WTC11 (cell line): ENCODE measurements at regions not wholly inside any gene's neighbourhood (a gene's known extent, or its start where the extent isn't known, plus 50 kb on each side); places are given as distances from the start of the nearest gene placed in this dataset.
"Not testable (repeated sequence)": the region's sequence is repeated elsewhere in the genome, so short reads cannot be mapped to it uniquely, and the experiment has no call there.

Experiments
- ATAC-seq: fragments of 200-7000 bp; cut with Tn5 transposase; 2 replicates; pipeline ENCODE4 v1.10.0; 2021; ENCODE audit warnings: mild to moderate bottlenecking, moderate library complexity
- CTCF ChIA-PET: fragments of 300-600 bp; sonication (Branson Sonifier 250); formaldehyde crosslinking; loops from one replicate; lab custom pipeline; 2021; ENCODE audit warnings: antibody characterized with exemption; lab: Charles Lee
- POLR2A ChIA-PET: fragments of 350-600 bp; sonication (Branson Sonifier 250); formaldehyde crosslinking; loops from one replicate; lab custom pipeline; 2021; ENCODE audit warnings: antibody characterized with exemption; lab: Charles Lee
- DNase-seq: peaks from one replicate; pipeline ENCODE4 v3.0.0; 2021; ENCODE audit warnings: low spot score
- H3K27ac Mint-ChIP-seq: 2 replicates; pipeline ENCODE4 v1.8.0; 2021; ENCODE audit warnings: mixed read lengths
- H3K27me3 Mint-ChIP-seq: 2 replicates; pipeline ENCODE4 v1.8.0; 2021; ENCODE audit warnings: low read depth, mild to moderate bottlenecking, moderate library complexity, mixed read lengths
- H3K36me3 Mint-ChIP-seq: 2 replicates; pipeline ENCODE4 v1.8.0; 2021; ENCODE audit warnings: mixed read lengths
- H3K4me1 Mint-ChIP-seq: 2 replicates; pipeline ENCODE4 v1.8.0; 2022; ENCODE audit warnings: mixed read lengths
- H3K4me3 Mint-ChIP-seq: 2 replicates; pipeline ENCODE4 v1.8.0; 2021; ENCODE audit warnings: mild to moderate bottlenecking, moderate library complexity, mixed read lengths
- H3K9me3 Mint-ChIP-seq: 2 replicates; pipeline ENCODE4 v1.8.0; 2021; ENCODE audit warnings: mixed read lengths
- CBFB ChIP-seq: sonication (generic); formaldehyde crosslinking; IDR thresholded peaks from 2 replicates; pipeline ENCODE4 v1.8.1; 2022; ENCODE audit warnings: mild to moderate bottlenecking, low read depth, missing genetic modification reagents
- ESRRA ChIP-seq: sonication (generic); formaldehyde crosslinking; IDR thresholded peaks from 2 replicates; pipeline ENCODE4 v1.8.1; 2022; ENCODE audit warnings: mild to moderate bottlenecking, missing genetic modification reagents, borderline replicate concordance
- FOXK1 ChIP-seq: sonication (generic); formaldehyde crosslinking; IDR thresholded peaks from 2 replicates; pipeline ENCODE4 v1.8.0; 2022; ENCODE audit warnings: mild to moderate bottlenecking, moderate library complexity, missing genetic modification reagents
- GABPB1 ChIP-seq: sonication (generic); formaldehyde crosslinking; IDR thresholded peaks from 2 replicates; pipeline ENCODE4 v1.8.1; 2023; ENCODE audit warnings: mild to moderate bottlenecking, missing genetic modification reagents
- GTF2I ChIP-seq: fragments of 250-450 bp; sonication (Bioruptor Pico); conservative IDR thresholded peaks from 2 replicates; pipeline ENCODE4 v1.4.0; 2021; ENCODE audit warnings: mild to moderate bottlenecking
- MYBL2 ChIP-seq: sonication (generic); formaldehyde crosslinking; IDR thresholded peaks from 2 replicates; pipeline ENCODE4 v1.8.1; 2023; ENCODE audit warnings: mild to moderate bottlenecking, moderate library complexity, missing genetic modification reagents
- NFATC4 ChIP-seq: fragments of 250-450 bp; sonication (Bioruptor Pico); IDR thresholded peaks from 2 replicates; pipeline ENCODE4 v1.9.0; 2021; ENCODE audit warnings: mild to moderate bottlenecking
- NFE2L1 ChIP-seq: sonication (generic); formaldehyde crosslinking; IDR thresholded peaks from 2 replicates; pipeline ENCODE4 v1.8.1; 2023; ENCODE audit warnings: missing genetic modification reagents
- OVOL2 ChIP-seq: fragments of 250-450 bp; sonication (Bioruptor Pico); IDR thresholded peaks from 2 replicates; pipeline ENCODE4 v1.9.0; 2021; ENCODE audit warnings: mild to moderate bottlenecking, borderline replicate concordance
- SP1 ChIP-seq: sonication (generic); formaldehyde crosslinking; conservative IDR thresholded peaks from 2 replicates; pipeline ENCODE4 v1.8.1; 2022; ENCODE audit warnings: missing genetic modification reagents
- TCF7 ChIP-seq: sonication (generic); formaldehyde crosslinking; IDR thresholded peaks from 2 replicates; pipeline ENCODE4 v1.8.0; 2022; ENCODE audit warnings: mild to moderate bottlenecking, low read depth, missing genetic modification reagents, moderate library complexity
- TP53 ChIP-seq: sonication (generic); formaldehyde crosslinking; IDR thresholded peaks from 2 replicates; pipeline ENCODE4 v1.8.1; 2023; ENCODE audit warnings: mild to moderate bottlenecking, missing genetic modification reagents
- ZNF121 ChIP-seq: sonication (generic); formaldehyde crosslinking; IDR thresholded peaks from 2 replicates; pipeline ENCODE4 v1.8.0; 2023; ENCODE audit warnings: missing genetic modification reagents
- ZNF263 ChIP-seq: sonication (generic); formaldehyde crosslinking; IDR thresholded peaks from 2 replicates; pipeline ENCODE4 v1.8.1; 2022; ENCODE audit warnings: low read depth, mild to moderate bottlenecking, moderate library complexity, missing genetic modification reagents
- TF ChIP-seq, protein P1 (sequence below): fragments of 250-450 bp; sonication (Bioruptor Pico); IDR thresholded peaks from 2 replicates; pipeline ENCODE4 v1.8.0; 2021; ENCODE audit warnings: mild to moderate bottlenecking
- TF ChIP-seq, protein P2 (sequence below): sonication (generic); formaldehyde crosslinking; IDR thresholded peaks from 2 replicates; pipeline ENCODE4 v1.8.1; 2022; ENCODE audit warnings: mild to moderate bottlenecking, missing genetic modification reagents, moderate library complexity, borderline replicate concordance
- TF ChIP-seq, protein P3 (sequence below): sonication (generic); formaldehyde crosslinking; IDR thresholded peaks from 2 replicates; pipeline ENCODE4 v1.8.1; 2023; ENCODE audit warnings: mild to moderate bottlenecking, missing genetic modification reagents, moderate library complexity
- TF ChIP-seq, protein P4 (sequence below): sonication (generic); formaldehyde crosslinking; IDR thresholded peaks from 2 replicates; pipeline ENCODE4 v1.8.1; 2023; ENCODE audit warnings: mild to moderate bottlenecking, missing genetic modification reagents
- TF ChIP-seq, protein P5 (sequence below): fragments of 200-600 bp; IDR thresholded peaks from 2 replicates; pipeline ENCODE4 v1.8.0; 2022; ENCODE audit warnings: antibody characterized with exemption
- TF ChIP-seq, protein P6 (sequence below): sonication (generic); formaldehyde crosslinking; IDR thresholded peaks from 2 replicates; pipeline ENCODE4 v1.8.1; 2022; ENCODE audit warnings: missing genetic modification reagents, borderline replicate concordance

DNA sequence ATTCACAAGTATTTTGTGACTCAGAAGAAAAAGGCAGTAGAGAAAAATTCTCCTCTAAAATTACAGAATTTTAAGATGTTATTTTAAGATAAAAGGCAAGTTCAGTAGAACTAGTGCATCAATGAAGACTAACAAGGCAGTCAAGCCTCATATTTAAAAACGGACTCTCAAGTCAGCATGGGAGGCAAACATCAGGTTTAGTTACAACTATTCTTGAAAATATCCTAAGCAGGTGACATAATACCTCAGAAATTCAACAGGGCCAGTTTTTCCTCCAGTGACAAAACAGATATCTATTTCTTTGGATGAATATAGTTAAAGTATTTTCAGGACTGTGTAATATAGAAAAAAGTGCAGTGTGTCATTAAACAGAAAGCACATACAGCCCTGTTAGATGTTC, 194.0 kb upstream of the NMUR2 start:
- POLR2A ChIA-PET: no interaction called here
- ATAC-seq: no peak
- Mint-ChIP-seq H3K27me3 (peaks cover 36% of the 10 kb centered on the region), H3K27ac (no peak overlapping the region), H3K9me3 (no peaks in the 10 kb centered on the region), H3K4me1 (no peaks in the 10 kb centered on the region), H3K4me3 (no peak overlapping the region), H3K36me3 (no peaks in the 10 kb centered on the region)
- DNase-seq: no peak
- TF ChIP-seq, protein P1, sequence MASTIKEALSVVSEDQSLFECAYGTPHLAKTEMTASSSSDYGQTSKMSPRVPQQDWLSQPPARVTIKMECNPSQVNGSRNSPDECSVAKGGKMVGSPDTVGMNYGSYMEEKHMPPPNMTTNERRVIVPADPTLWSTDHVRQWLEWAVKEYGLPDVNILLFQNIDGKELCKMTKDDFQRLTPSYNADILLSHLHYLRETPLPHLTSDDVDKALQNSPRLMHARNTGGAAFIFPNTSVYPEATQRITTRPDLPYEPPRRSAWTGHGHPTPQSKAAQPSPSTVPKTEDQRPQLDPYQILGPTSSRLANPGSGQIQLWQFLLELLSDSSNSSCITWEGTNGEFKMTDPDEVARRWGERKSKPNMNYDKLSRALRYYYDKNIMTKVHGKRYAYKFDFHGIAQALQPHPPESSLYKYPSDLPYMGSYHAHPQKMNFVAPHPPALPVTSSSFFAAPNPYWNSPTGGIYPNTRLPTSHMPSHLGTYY (CRISPR knock-in tag): no peak
- no peak for TF ChIP-seq MYBL2 (CRISPR knock-in tag)
- TF ChIP-seq ZNF121: no peak
- TF ChIP-seq, protein P2, sequence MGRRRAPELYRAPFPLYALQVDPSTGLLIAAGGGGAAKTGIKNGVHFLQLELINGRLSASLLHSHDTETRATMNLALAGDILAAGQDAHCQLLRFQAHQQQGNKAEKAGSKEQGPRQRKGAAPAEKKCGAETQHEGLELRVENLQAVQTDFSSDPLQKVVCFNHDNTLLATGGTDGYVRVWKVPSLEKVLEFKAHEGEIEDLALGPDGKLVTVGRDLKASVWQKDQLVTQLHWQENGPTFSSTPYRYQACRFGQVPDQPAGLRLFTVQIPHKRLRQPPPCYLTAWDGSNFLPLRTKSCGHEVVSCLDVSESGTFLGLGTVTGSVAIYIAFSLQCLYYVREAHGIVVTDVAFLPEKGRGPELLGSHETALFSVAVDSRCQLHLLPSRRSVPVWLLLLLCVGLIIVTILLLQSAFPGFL (CRISPR knock-in tag): no peak
- TF ChIP-seq NFATC4 (CRISPR knock-in tag): no peak
- no peak for TF ChIP-seq TP53
- TF ChIP-seq NFE2L1 (CRISPR knock-in tag): no peak
- no peak for TF ChIP-seq ESRRA (CRISPR knock-in tag)
- no peak for TF ChIP-seq GABPB1 (CRISPR knock-in tag)
- no peak for TF ChIP-seq GTF2I (CRISPR knock-in tag)
- CTCF ChIA-PET: no interaction called here

DNA sequence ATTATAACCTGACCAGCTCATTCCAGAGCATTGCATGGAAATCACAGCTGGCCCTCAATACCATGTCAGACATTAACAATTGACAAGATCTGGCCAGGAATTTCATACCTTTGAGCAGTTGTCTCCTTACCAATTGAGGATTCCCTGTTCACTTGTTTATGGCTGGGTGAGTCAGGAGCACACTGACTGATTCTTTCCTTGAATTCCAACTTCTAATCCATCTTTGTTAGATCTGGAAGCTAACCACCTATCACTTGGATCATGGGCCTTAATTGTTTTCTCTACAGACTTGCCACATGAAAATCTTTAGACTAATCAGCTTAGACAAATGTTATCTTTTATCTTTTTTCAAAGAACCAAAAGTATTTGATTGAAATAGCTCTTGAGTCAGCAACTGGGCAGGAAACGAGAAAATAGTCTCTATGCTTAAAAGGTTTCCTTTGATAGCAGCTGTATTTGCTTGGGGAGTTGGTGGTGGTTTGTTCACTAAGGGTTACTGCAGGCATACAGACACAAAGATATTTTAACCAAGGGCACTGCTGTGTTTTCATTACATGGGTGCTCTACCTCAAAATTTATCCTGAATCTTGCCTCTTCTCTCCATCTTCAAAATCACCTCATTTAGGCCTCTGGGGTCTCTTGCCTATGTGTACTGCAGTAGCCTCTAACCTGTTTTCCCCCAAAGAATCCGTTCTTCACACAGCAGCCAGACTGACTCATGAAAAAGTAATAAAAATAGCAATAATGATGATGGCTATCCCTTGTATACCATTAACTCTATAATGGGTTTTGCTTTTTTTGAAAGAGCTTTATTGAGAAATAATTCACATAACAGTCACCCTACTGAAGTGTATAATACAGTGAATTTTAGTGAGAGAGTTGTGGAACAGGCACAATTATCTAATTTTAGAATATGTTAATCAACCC, 197.0 kb upstream of the NMUR2 start:
- Mint-ChIP-seq H3K4me1 (peaks cover 5% of the 10 kb centered on the region), H3K27ac (no peak overlapping the region), H3K27me3 (peaks cover 23% of the 10 kb centered on the region), H3K4me3 (no peak overlapping the region), H3K9me3 (no peaks in the 10 kb centered on the region), H3K36me3 (no peaks in the 10 kb centered on the region)
- ATAC-seq (no peak), DNase-seq (no peak)
- TF ChIP-seq, protein P3, sequence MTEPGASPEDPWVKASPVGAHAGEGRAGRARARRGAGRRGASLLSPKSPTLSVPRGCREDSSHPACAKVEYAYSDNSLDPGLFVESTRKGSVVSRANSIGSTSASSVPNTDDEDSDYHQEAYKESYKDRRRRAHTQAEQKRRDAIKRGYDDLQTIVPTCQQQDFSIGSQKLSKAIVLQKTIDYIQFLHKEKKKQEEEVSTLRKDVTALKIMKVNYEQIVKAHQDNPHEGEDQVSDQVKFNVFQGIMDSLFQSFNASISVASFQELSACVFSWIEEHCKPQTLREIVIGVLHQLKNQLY: no peak
- ChIA-PET POLR2A (no interaction called here), CTCF (no interaction called here)

DNA sequence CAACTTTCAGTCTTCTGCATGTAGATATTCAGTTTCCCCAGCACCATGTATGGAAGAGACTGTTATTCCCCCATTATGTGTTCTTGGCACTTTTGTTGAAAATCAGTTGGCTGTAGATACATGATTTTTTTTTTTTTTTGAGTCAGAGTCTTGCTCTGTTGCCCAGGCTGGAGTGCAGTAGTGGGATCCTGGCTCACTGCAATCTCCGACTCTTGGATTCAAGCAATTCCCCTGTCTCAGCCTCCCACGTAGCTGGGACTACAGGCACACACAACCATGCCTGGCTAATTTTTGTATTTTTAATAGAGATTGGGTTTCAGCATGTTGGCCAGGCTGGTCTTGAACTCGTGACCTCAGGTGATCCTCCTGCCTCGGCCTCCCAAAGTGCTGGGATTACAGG, 201.0 kb upstream of the NMUR2 start:
- H3K4me3 Mint-ChIP-seq, H3K9me3 Mint-ChIP-seq, H3K36me3 Mint-ChIP-seq, H3K27ac Mint-ChIP-seq, H3K27me3 Mint-ChIP-seq, DNase-seq, POLR2A ChIA-PET, CTCF ChIA-PET, ATAC-seq: not testable (repeated sequence)
- peaks cover 13% of the 10 kb centered on the region for H3K4me1 Mint-ChIP-seq

DNA sequence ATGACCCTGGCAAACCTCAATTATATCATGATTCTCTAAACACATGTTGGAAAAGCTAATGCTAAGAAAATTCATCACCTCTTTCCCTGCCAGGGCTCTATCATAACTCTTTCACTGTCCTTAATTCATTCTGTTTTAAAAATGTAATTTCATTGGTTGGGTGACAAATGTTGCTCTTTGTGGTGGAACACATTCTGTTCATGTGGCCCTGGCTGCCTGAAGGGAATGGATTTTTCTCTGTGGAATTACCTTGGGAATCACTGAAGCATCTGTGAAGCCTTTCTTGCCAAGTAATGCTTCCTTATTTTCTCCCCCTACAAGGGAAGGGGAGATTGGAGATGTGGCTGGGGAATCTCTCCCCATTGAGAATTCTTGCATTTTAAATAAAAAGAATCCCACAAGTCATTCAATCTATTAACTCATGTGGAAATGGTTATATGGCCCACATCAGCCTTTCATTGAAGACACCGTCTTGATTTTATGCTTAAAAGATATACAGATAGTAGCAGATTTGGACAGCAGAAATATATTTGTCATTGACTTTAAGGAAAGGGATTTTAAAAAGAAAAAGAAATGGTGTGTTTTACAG, 201.8 kb upstream of the NMUR2 start:
- ATAC-seq: no peak
- Mint-ChIP-seq H3K27me3 (no peaks in the 10 kb centered on the region; the same call in 1 of the 2 replicates), H3K27ac (no peak overlapping the region), H3K9me3 (no peaks in the 10 kb centered on the region), H3K4me3 (no peak overlapping the region), H3K36me3 (no peaks in the 10 kb centered on the region), H3K4me1 (peaks cover 13% of the 10 kb centered on the region)
- ChIA-PET CTCF (no interaction called here), POLR2A (no interaction called here)
- DNase-seq: no peak
- TF ChIP-seq, protein P4, sequence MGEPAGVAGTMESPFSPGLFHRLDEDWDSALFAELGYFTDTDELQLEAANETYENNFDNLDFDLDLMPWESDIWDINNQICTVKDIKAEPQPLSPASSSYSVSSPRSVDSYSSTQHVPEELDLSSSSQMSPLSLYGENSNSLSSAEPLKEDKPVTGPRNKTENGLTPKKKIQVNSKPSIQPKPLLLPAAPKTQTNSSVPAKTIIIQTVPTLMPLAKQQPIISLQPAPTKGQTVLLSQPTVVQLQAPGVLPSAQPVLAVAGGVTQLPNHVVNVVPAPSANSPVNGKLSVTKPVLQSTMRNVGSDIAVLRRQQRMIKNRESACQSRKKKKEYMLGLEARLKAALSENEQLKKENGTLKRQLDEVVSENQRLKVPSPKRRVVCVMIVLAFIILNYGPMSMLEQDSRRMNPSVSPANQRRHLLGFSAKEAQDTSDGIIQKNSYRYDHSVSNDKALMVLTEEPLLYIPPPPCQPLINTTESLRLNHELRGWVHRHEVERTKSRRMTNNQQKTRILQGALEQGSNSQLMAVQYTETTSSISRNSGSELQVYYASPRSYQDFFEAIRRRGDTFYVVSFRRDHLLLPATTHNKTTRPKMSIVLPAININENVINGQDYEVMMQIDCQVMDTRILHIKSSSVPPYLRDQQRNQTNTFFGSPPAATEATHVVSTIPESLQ (CRISPR knock-in tag): no peak
- TF ChIP-seq, protein P5, sequence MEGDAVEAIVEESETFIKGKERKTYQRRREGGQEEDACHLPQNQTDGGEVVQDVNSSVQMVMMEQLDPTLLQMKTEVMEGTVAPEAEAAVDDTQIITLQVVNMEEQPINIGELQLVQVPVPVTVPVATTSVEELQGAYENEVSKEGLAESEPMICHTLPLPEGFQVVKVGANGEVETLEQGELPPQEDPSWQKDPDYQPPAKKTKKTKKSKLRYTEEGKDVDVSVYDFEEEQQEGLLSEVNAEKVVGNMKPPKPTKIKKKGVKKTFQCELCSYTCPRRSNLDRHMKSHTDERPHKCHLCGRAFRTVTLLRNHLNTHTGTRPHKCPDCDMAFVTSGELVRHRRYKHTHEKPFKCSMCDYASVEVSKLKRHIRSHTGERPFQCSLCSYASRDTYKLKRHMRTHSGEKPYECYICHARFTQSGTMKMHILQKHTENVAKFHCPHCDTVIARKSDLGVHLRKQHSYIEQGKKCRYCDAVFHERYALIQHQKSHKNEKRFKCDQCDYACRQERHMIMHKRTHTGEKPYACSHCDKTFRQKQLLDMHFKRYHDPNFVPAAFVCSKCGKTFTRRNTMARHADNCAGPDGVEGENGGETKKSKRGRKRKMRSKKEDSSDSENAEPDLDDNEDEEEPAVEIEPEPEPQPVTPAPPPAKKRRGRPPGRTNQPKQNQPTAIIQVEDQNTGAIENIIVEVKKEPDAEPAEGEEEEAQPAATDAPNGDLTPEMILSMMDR: no peak
- TF ChIP-seq TCF7 (CRISPR knock-in tag) (no peak), ZNF263 (no peak), SP1 (CRISPR knock-in tag) (no peak), FOXK1 (CRISPR knock-in tag) (no peak), CBFB (CRISPR knock-in tag) (no peak), OVOL2 (no peak)
- TF ChIP-seq, protein P6, sequence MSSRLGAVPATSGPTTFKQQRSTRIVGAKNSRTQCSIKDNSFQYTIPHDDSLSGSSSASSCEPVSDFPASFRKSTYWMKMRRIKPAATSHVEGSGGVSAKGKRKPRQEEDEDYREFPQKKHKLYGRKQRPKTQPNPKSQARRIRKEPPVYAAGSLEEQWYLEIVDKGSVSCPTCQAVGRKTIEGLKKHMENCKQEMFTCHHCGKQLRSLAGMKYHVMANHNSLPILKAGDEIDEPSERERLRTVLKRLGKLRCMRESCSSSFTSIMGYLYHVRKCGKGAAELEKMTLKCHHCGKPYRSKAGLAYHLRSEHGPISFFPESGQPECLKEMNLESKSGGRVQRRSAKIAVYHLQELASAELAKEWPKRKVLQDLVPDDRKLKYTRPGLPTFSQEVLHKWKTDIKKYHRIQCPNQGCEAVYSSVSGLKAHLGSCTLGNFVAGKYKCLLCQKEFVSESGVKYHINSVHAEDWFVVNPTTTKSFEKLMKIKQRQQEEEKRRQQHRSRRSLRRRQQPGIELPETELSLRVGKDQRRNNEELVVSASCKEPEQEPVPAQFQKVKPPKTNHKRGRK (CRISPR knock-in tag): no peak
